ENCODE measurements at regions not wholly inside any gene's neighbourhood (a gene's known extent, or its start where the extent isn't known, plus 50 kb on each side); places are given as distances from the start of the nearest gene placed in this dataset.

DNA sequence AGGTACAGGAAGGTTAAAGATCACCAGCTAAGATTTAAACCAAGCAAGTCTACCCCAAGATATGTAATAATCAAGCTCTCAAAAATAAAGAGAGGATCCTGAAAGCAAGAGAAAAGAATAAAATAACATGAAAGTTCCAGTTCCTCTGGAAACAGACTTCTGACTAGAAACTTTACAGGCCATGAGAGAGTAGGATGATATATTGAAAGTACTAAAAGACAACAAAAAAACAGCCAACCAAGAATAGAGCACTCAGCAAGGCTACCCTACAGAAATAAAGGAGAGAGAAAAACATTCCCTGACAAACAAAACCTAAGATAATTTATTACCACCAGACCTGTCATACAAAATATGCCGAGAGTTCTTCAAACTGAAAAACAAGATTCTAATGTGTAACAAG, 450.5 kb downstream of the ARAP2 start:
- POLR2A ChIA-PET = no interaction called here
- Histone ChIP-seq H3K4me1 (ENCODE audit: control insufficient read depth in 1 of 2, extremely low read depth in 1 of 2, insufficient read depth in 2 of 2, low read length in 2 of 2) (no peaks in the 10 kb centered on the region), H3K4me3 (ENCODE audit: control insufficient read depth in 1 of 2, extremely low read depth in 1 of 2, low read length in 1 of 2) (no peak overlapping the region), H3K27me3 (replicated peaks in 1 of 2; ENCODE audit: control insufficient read depth in 2 of 2, extremely low read depth in 1 of 2, insufficient read depth in 2 of 2, low read length in 1 of 2) (no peaks in the 10 kb centered on the region), H3K27ac (ENCODE audit: low read length) (no peak overlapping the region), H3K36me3 (ENCODE audit: control insufficient read depth in 2 of 2, extremely low read depth in 1 of 2, insufficient read depth in 1 of 2, low read length in 1 of 2) (no peaks in the 10 kb centered on the region), H3K9me3 (peaks cover 2% of the 10 kb centered on the region)
- Mint-ChIP-seq H3K4me1 (no peaks in the 10 kb centered on the region), H3K4me3 (no peak overlapping the region), H3K9me3 (peaks cover 4 to 35% (median 10%) of the 10 kb centered on the region in 3 donors), H3K27ac (no peak overlapping the region), H3K36me3 (no peaks in the 10 kb centered on the region), H3K27me3 (no peaks in the 10 kb centered on the region)
- CTCF ChIA-PET = interaction anchor here in 1 of 2 donors (0.6 kb wide), 1 partner anchor 218 kb away, joined by 3 read pairs; no protein-coding TSS in a partner anchor
- WGBS (ENCODE audit: insufficient coverage) = no CpG with 5 or more reads among the region's 1 CpG
- ATAC-seq (replicated peaks in 1 of 4) (no peak), DNase-seq (no peak)

DNA sequence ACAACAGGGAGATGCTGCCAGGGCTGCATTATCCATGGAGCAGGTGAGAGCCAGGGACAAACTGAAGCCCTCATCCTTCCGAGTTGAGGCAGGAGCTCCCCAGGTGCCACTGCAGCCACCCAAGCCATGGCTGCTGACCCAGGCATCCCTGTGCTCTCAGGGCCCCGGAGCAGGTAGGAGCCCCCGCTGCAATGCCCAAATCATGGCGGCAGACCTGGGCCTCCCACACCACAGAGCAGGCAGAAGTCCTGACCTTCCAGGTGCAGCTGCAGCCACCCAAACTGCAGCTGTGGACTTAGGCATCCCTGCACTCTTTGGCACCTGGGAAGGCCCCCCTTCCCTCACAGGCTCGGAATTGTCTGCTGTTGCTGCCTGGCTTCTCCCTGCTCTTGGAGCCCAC, 443.6 kb downstream of the ARAP2 start:
- no peak overlapping the region for H3K27ac ChIP-seq (ENCODE audit: low read length)
- DNase-seq (no peak), ATAC-seq (replicated peaks in 1 of 4) (no peak)
- peaks cover 4 to 23% (median 10%) of the 10 kb centered on the region in 3 donors for H3K9me3 Mint-ChIP-seq
- H3K4me1 Mint-ChIP-seq = no peaks in the 10 kb centered on the region
- no peak overlapping the region for H3K4me3 ChIP-seq (ENCODE audit: control insufficient read depth in 1 of 2, extremely low read depth in 1 of 2, low read length in 1 of 2)
- WGBS (ENCODE audit: insufficient coverage) = 69% methylated on average over 5 of the region's 5 CpGs
- no peaks in the 10 kb centered on the region for H3K27me3 Mint-ChIP-seq
- no peaks in the 10 kb centered on the region for H3K36me3 Mint-ChIP-seq
- ChIA-PET CTCF (no interaction called here), POLR2A (no interaction called here)
- no peak overlapping the region for H3K4me3 Mint-ChIP-seq
- no peaks in the 10 kb centered on the region for H3K36me3 ChIP-seq (ENCODE audit: control insufficient read depth in 2 of 2, extremely low read depth in 1 of 2, insufficient read depth in 1 of 2, low read length in 1 of 2)
- no peaks in the 10 kb centered on the region for H3K4me1 ChIP-seq (ENCODE audit: control insufficient read depth in 1 of 2, extremely low read depth in 1 of 2, insufficient read depth in 2 of 2, low read length in 2 of 2)
- peaks cover 0 to 4% of the 10 kb centered on the region in 2 experiments for H3K27me3 ChIP-seq (replicated peaks in 1 of 2; ENCODE audit: control insufficient read depth in 2 of 2, extremely low read depth in 1 of 2, insufficient read depth in 2 of 2, low read length in 1 of 2)
- peaks cover 2% of the 10 kb centered on the region for H3K9me3 ChIP-seq
- H3K27ac Mint-ChIP-seq = no peak overlapping the region

- no peak overlapping the region for H3K4me3 Mint-ChIP-seq
- H3K27me3 ChIP-seq (replicated peaks in 1 of 2; ENCODE audit: control insufficient read depth in 2 of 2, extremely low read depth in 1 of 2, insufficient read depth in 2 of 2, low read length in 1 of 2) = peaks cover 0 to 4% of the 10 kb centered on the region in 2 experiments
- H3K27ac Mint-ChIP-seq = no peak overlapping the region
- CTCF ChIA-PET = interaction anchor here in 1 of 2 donors (0.9 kb wide), 1 partner anchor 11 kb away, joined by 3 read pairs; no protein-coding TSS in a partner anchor
- H3K36me3 Mint-ChIP-seq = no peaks in the 10 kb centered on the region
- H3K9me3 Mint-ChIP-seq = peaks cover 0 to 4% (median under 1%) of the 10 kb centered on the region in 3 donors
- no peak for ATAC-seq (replicated peaks in 1 of 4)
- WGBS (ENCODE audit: insufficient coverage) = no CpG with 5 or more reads among the region's 2 CpGs
- POLR2A ChIA-PET = no interaction called here
- H3K27ac ChIP-seq (ENCODE audit: low read length) = no peak overlapping the region
- H3K4me3 ChIP-seq (ENCODE audit: control insufficient read depth in 1 of 2, extremely low read depth in 1 of 2, low read length in 1 of 2) = no peak overlapping the region
- H3K4me1 Mint-ChIP-seq = no peaks in the 10 kb centered on the region
- no peak for DNase-seq
- no peaks in the 10 kb centered on the region for H3K4me1 ChIP-seq (ENCODE audit: control insufficient read depth in 1 of 2, extremely low read depth in 1 of 2, insufficient read depth in 2 of 2, low read length in 2 of 2)
- no peaks in the 10 kb centered on the region for H3K9me3 ChIP-seq
- H3K27me3 Mint-ChIP-seq = no peaks in the 10 kb centered on the region
- H3K36me3 ChIP-seq (ENCODE audit: control insufficient read depth in 2 of 2, extremely low read depth in 1 of 2, insufficient read depth in 1 of 2, low read length in 1 of 2) = no peaks in the 10 kb centered on the region
Measured at GRCh38 chr4:35802644-35803043, 441.7 kb downstream of the ARAP2 start.

DNA sequence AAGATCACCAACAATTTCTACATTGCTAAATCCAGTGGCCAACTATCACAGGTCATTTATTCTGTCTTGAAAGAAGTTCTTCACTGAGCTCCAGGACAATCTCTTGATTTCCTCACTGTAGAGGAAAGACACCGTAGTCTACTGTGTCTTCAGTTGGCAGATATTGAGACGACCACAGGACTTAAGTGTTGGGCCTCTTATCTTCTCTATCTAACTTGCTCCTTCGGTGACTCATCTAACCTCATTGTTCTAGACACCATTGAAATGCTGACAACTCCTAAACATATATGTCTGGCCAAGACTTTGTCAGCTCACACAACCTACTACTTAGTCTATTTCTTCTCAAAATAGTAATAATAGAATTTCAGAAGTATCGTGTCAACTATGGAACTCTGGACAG, 425.8 kb downstream of the ARAP2 start:
- no peaks in the 10 kb centered on the region for H3K27me3 Mint-ChIP-seq
- H3K27ac ChIP-seq (ENCODE audit: low read length) = no peak overlapping the region
- no peaks in the 10 kb centered on the region for H3K4me1 ChIP-seq (ENCODE audit: control insufficient read depth in 1 of 2, extremely low read depth in 1 of 2, insufficient read depth in 2 of 2, low read length in 2 of 2)
- no peaks in the 10 kb centered on the region for H3K36me3 Mint-ChIP-seq
- no peak overlapping the region for H3K4me3 ChIP-seq (ENCODE audit: control insufficient read depth in 1 of 2, extremely low read depth in 1 of 2, low read length in 1 of 2)
- ChIA-PET CTCF (no interaction called here), POLR2A (no interaction called here)
- H3K4me1 Mint-ChIP-seq = no peaks in the 10 kb centered on the region
- H3K36me3 ChIP-seq (ENCODE audit: control insufficient read depth in 2 of 2, extremely low read depth in 1 of 2, insufficient read depth in 1 of 2, low read length in 1 of 2) = no peaks in the 10 kb centered on the region
- no peak overlapping the region for H3K27ac Mint-ChIP-seq
- DNase-seq (no peak), ATAC-seq (replicated peaks in 1 of 4) (no peak)
- no peaks in the 10 kb centered on the region for H3K9me3 Mint-ChIP-seq
- WGBS (ENCODE audit: insufficient coverage) = no CpG with 5 or more reads among the region's 4 CpGs
- H3K4me3 Mint-ChIP-seq = no peak overlapping the region
- no peaks in the 10 kb centered on the region for H3K9me3 ChIP-seq
- H3K27me3 ChIP-seq (replicated peaks in 1 of 2; ENCODE audit: control insufficient read depth in 2 of 2, extremely low read depth in 1 of 2, insufficient read depth in 2 of 2, low read length in 1 of 2) = no peaks in the 10 kb centered on the region

- Histone ChIP-seq H3K4me3 (ENCODE audit: control insufficient read depth in 1 of 2, extremely low read depth in 1 of 2, low read length in 1 of 2) (no peak overlapping the region), H3K9me3 (no peaks in the 10 kb centered on the region), H3K27ac (ENCODE audit: low read length) (no peak overlapping the region), H3K4me1 (ENCODE audit: control insufficient read depth in 1 of 2, extremely low read depth in 1 of 2, insufficient read depth in 2 of 2, low read length in 2 of 2) (no peaks in the 10 kb centered on the region), H3K36me3 (ENCODE audit: control insufficient read depth in 2 of 2, extremely low read depth in 1 of 2, insufficient read depth in 1 of 2, low read length in 1 of 2) (no peaks in the 10 kb centered on the region), H3K27me3 (replicated peaks in 1 of 2; ENCODE audit: control insufficient read depth in 2 of 2, extremely low read depth in 1 of 2, insufficient read depth in 2 of 2, low read length in 1 of 2) (no peaks in the 10 kb centered on the region)
- no peaks in the 10 kb centered on the region for H3K27me3 Mint-ChIP-seq
- H3K9me3 Mint-ChIP-seq = no peaks in the 10 kb centered on the region
- no peaks in the 10 kb centered on the region for H3K36me3 Mint-ChIP-seq
- WGBS (ENCODE audit: insufficient coverage) = no CpG with 5 or more reads among the region's 1 CpG
- H3K4me3 Mint-ChIP-seq = no peak overlapping the region
- ATAC-seq (replicated peaks in 1 of 4) = no peak
- no peak overlapping the region for H3K27ac Mint-ChIP-seq
- no peaks in the 10 kb centered on the region for H3K4me1 Mint-ChIP-seq
- CTCF ChIA-PET = no interaction called here
- no peak for DNase-seq
- POLR2A ChIA-PET = no interaction called here
Measured at GRCh38 chr4:35820003-35820402, 424.3 kb downstream of the ARAP2 start.

- DNase-seq (no peak), ATAC-seq (replicated peaks in 1 of 4) (no peak)
- no peak overlapping the region for H3K27ac ChIP-seq (ENCODE audit: low read length)
- no peaks in the 10 kb centered on the region for H3K4me1 ChIP-seq (ENCODE audit: control insufficient read depth in 1 of 2, extremely low read depth in 1 of 2, insufficient read depth in 2 of 2, low read length in 2 of 2)
- no peaks in the 10 kb centered on the region for H3K27me3 Mint-ChIP-seq
- H3K9me3 ChIP-seq = no peaks in the 10 kb centered on the region
- H3K27ac Mint-ChIP-seq = no peak overlapping the region
- H3K36me3 Mint-ChIP-seq = no peaks in the 10 kb centered on the region
- WGBS (ENCODE audit: insufficient coverage) = no CpG with 5 or more reads among the region's 8 CpGs
- no peaks in the 10 kb centered on the region for H3K4me1 Mint-ChIP-seq
- ChIA-PET CTCF (no interaction called here), POLR2A (no interaction called here)
- no peaks in the 10 kb centered on the region for H3K36me3 ChIP-seq (ENCODE audit: control insufficient read depth in 2 of 2, extremely low read depth in 1 of 2, insufficient read depth in 1 of 2, low read length in 1 of 2)
- no peak overlapping the region for H3K4me3 ChIP-seq (ENCODE audit: control insufficient read depth in 1 of 2, extremely low read depth in 1 of 2, low read length in 1 of 2)
- H3K9me3 Mint-ChIP-seq = no peaks in the 10 kb centered on the region
- H3K27me3 ChIP-seq (replicated peaks in 1 of 2; ENCODE audit: control insufficient read depth in 2 of 2, extremely low read depth in 1 of 2, insufficient read depth in 2 of 2, low read length in 1 of 2) = no peaks in the 10 kb centered on the region
- H3K4me3 Mint-ChIP-seq = no peak overlapping the region
Measured at GRCh38 chr4:35824231-35824630, 420.1 kb downstream of the ARAP2 start.

DNA sequence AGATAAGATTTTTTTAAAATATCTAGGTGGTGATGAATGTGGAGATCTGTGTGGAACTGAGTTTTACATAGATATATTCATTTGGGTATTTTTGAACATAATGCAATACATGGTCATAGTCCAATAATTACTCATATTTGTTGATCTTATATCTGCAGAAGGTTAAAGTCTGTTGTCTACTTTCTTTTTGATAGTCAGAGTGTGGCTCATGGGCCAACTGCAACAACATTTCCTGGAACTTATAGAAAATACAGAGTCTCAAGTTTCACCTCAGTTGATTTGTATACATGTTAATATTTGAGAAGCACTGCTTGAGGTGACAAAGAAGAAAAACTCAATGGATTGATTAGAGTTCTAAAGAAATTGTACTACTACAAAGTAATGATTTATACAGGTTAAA, 408.4 kb downstream of the ARAP2 start:
- H3K27me3 Mint-ChIP-seq = no peaks in the 10 kb centered on the region
- H3K4me3 ChIP-seq (ENCODE audit: control insufficient read depth in 1 of 2, extremely low read depth in 1 of 2, low read length in 1 of 2) = no peak overlapping the region
- no peaks in the 10 kb centered on the region for H3K4me1 Mint-ChIP-seq
- H3K27ac ChIP-seq (ENCODE audit: low read length) = no peak overlapping the region
- H3K36me3 Mint-ChIP-seq = no peaks in the 10 kb centered on the region
- no peaks in the 10 kb centered on the region for H3K4me1 ChIP-seq (ENCODE audit: control insufficient read depth in 1 of 2, extremely low read depth in 1 of 2, insufficient read depth in 2 of 2, low read length in 2 of 2)
- H3K9me3 Mint-ChIP-seq = no peaks in the 10 kb centered on the region
- H3K27me3 ChIP-seq (replicated peaks in 1 of 2; ENCODE audit: control insufficient read depth in 2 of 2, extremely low read depth in 1 of 2, insufficient read depth in 2 of 2, low read length in 1 of 2) = no peaks in the 10 kb centered on the region
- no peaks in the 10 kb centered on the region for H3K9me3 ChIP-seq
- CTCF ChIA-PET = no interaction called here
- no peak overlapping the region for H3K4me3 Mint-ChIP-seq
- H3K36me3 ChIP-seq (ENCODE audit: control insufficient read depth in 2 of 2, extremely low read depth in 1 of 2, insufficient read depth in 1 of 2, low read length in 1 of 2) = no peaks in the 10 kb centered on the region
- POLR2A ChIA-PET = no interaction called here
- ATAC-seq (replicated peaks in 1 of 4) = no peak
- DNase-seq = no peak
- no peak overlapping the region for H3K27ac Mint-ChIP-seq
